Transverse colon (tissue), 4 donors: ENCODE measurements at regions not wholly inside any gene's neighbourhood (a gene's known extent, or its start where the extent isn't known, plus 50 kb on each side); places are given as distances from the start of the nearest gene placed in this dataset.

Experiments used
- CTCF ChIP-seq, 5 experiments: fragments of 200-600 bp in 3 of 5; fragments of 450-650 bp in 2 of 5; sonication (generic) in 3 of 5; IDR thresholded peaks; 1 replicate in 2 of 5; 2 replicates in 3 of 5; pipeline ENCODE4 v1.5.1; 2016 to 2017; ENCODE audit warnings: antibody characterized with exemption in 5 of 5, inconsistent platforms in 3 of 5, mild to moderate bottlenecking in 2 of 5, moderate library complexity in 1 of 5
- EP300 ChIP-seq: sonication (generic); formaldehyde crosslinking; IDR thresholded peaks from one replicate; pipeline ENCODE4 v1.6.1; 2017; ENCODE audit warnings: antibody characterized with exemption, low read depth
- POLR2A ChIP-seq: fragments of 450-650 bp; IDR thresholded peaks from one replicate; pipeline ENCODE4 v1.6.1; 2016; ENCODE audit warnings: antibody characterized with exemption, mild to moderate bottlenecking, moderate library complexity
- POLR2AphosphoS5 ChIP-seq, 3 donors: sonication (generic); formaldehyde crosslinking; IDR thresholded peaks; one replicate each; pipeline ENCODE4 v1.6.1; 2016; ENCODE audit warnings: antibody characterized with exemption in 3 of 3

GRCh38 chr15:94691169-94691568 lies 459.8 kb downstream of the MCTP2 start:
- TF ChIP-seq CTCF (IDR thresholded peaks at IDR 0.05) (no peak), POLR2A (no peak), POLR2AphosphoS5 (IDR thresholded peaks at IDR 0.05) (no peak), EP300 (no peak)
